Gastroesophageal sphincter (tissue), 3 donors: ENCODE measurements at regions not wholly inside any gene's neighbourhood (a gene's known extent, or its start where the extent isn't known, plus 50 kb on each side); places are given as distances from the start of the nearest gene placed in this dataset.

Experiments used
- CTCF ChIP-seq, 4 experiments: fragments of 200-600 bp in 2 of 4; fragments of 450-650 bp in 2 of 4; sonication (generic) in 1 of 4; IDR thresholded peaks; one replicate each; pipeline ENCODE4 v1.5.1; 2017 to 2019; ENCODE audit warnings: antibody characterized with exemption in 4 of 4, mild to moderate bottlenecking in 2 of 4, moderate library complexity in 2 of 4
- POLR2AphosphoS5 ChIP-seq: sonication (generic); formaldehyde crosslinking; IDR thresholded peaks from one replicate; pipeline ENCODE4 v1.6.1; 2017; ENCODE audit warnings: antibody characterized with exemption

- TF ChIP-seq CTCF (IDR thresholded peaks at IDR 0.05) (no peak), POLR2AphosphoS5 (no peak)
Measured at GRCh38 chr20:22681591-22682248, 97.3 kb upstream of the FOXA2 start.
